SJCRH30 (cell line): ENCODE measurements at regions not wholly inside any gene's neighbourhood (a gene's known extent, or its start where the extent isn't known, plus 50 kb on each side); places are given as distances from the start of the nearest gene placed in this dataset.
"Not testable (repeated sequence)": the region's sequence is repeated elsewhere in the genome, so short reads cannot be mapped to it uniquely, and the experiment has no call there.

Experiments used
- DNase-seq, 2 experiments: peaks; one replicate each; pipeline ENCODE4 v3.0.0-alpha.2; 2015 to 2020
- H3K27ac ChIP-seq: fragments of 250-450 bp; sonication (Bioruptor Pico); 2 replicates; pipeline ENCODE4 v1.5.1; 2020; ENCODE audit warnings: mild to moderate bottlenecking, moderate library complexity
- H3K27me3 ChIP-seq: fragments of 250-450 bp; sonication (Bioruptor Pico); 2 replicates; pipeline ENCODE4 v1.5.1; 2020; ENCODE audit warnings: mild to moderate bottlenecking, moderate library complexity
- H3K36me3 ChIP-seq: fragments of 250-450 bp; sonication (Bioruptor Pico); 2 replicates; pipeline ENCODE4 v1.5.1; 2020; ENCODE audit warnings: mild to moderate bottlenecking, moderate library complexity
- H3K4me1 ChIP-seq: fragments of 250-450 bp; sonication (Bioruptor Pico); 2 replicates; pipeline ENCODE4 v1.5.1; 2020; ENCODE audit warnings: mild to moderate bottlenecking, moderate library complexity
- H3K4me3 ChIP-seq: fragments of 250-450 bp; sonication (Bioruptor Pico); 2 replicates; pipeline ENCODE4 v1.5.1; 2020; ENCODE audit warnings: mild to moderate bottlenecking, moderate library complexity
- H3K9me3 ChIP-seq: fragments of 250-450 bp; sonication (Bioruptor Pico); replicated peaks from 2 replicates; pipeline ENCODE4 v1.5.1; 2020; ENCODE audit warnings: mild to moderate bottlenecking, moderate library complexity

DNA sequence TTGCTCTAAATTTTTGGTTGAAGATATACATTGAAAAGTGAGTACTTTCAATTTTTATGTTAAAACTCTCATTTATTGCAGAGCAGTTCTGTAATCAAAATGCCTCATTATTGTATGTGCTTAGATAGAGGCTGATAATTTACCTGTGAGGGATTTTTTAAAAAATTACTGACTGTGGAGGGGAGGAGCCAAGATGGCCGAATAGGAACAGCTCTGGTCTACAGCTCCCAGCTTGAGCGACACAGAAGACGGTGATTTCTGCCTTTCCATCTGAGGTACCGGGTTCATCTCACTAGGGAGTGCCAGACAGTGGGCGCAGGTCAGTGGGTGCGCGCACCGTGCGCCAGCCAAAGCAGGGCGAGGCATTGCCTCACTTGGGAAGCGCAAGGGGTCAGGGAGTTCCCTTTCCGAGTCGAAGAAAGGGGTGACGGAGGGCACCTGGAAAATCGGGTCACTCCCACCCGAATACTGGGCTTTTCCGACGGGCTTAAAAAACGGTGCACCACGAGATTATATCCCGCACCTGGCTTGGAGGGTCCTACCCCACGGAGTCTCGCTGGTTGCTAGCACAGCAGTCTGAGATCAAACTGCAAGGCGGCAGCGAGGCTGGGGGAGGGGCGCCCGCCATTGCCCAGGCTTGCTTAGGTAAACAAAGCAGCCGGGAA is 89.4 kb downstream of the DDX11 start:
- peak overlapping the region; percentile 52 for H3K4me3 ChIP-seq
- H3K36me3 ChIP-seq, H3K9me3 ChIP-seq, H3K4me1 ChIP-seq, DNase-seq, H3K27me3 ChIP-seq, H3K27ac ChIP-seq: not testable (repeated sequence)

DNA sequence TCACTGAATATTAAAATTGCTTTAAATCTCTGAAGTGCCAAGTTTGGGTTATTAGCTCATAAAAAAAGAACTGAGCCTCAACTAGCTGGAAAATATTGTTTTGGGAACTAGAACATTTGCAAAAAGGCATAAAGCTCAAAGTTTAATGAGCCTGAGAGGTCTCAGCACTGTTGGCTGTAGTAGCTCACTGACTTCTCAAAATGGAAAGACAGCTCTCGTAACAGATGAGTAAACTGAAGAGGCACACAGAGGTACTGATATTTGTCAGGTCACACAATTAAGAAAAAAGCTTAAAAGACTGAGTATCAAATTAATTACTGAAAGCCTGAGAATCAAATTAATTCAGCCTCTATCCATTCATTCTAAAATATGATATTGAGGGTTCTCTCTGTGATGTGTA is 100.6 kb downstream of the DDX11 start:
- H3K4me1 ChIP-seq, H3K4me3 ChIP-seq, H3K36me3 ChIP-seq, H3K27ac ChIP-seq, H3K27me3 ChIP-seq, DNase-seq, H3K9me3 ChIP-seq: not testable (repeated sequence)

DNA sequence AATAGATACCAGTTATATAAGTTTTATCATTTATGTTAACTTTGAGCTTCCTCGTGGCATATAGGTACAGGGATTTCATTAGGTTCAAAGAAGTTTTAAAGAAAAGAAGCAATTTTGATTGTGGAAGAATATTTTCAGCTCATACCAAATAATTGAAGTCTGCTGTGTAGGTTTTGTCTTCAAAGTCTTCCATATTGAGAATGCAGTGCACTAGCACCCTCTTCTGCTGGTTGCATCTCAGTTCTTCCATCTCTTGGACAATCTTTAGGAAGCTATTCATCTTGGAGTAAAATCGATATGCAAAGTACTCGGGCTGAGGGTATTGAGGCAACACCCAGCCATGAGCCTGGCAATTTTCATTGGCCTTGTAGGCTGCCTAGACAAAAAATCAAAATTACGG is 103.9 kb downstream of the DDX11 start:
- DNase-seq, H3K27ac ChIP-seq, H3K36me3 ChIP-seq, H3K27me3 ChIP-seq, H3K9me3 ChIP-seq, H3K4me1 ChIP-seq, H3K4me3 ChIP-seq: not testable (repeated sequence)

DNA sequence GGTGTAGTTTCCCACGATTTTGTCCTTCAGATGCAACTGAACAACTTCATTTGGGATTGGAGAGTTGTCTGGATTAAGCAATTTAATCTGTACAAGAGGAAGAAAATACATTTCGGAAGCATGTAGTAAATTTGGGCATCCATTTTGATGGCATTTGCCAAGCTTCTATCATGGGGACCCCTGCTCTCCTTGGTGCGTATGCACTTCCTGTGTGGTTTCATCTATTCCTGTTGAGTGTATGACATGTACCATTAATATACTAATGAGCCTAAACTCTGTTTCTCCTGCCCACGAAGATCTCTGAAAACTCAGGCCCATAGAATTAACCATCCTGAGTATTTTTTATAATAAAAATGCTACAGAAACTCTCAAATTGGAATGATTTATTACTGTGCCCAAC is 105.2 kb downstream of the DDX11 start:
- not testable (repeated sequence) for H3K4me3 ChIP-seq

DNA sequence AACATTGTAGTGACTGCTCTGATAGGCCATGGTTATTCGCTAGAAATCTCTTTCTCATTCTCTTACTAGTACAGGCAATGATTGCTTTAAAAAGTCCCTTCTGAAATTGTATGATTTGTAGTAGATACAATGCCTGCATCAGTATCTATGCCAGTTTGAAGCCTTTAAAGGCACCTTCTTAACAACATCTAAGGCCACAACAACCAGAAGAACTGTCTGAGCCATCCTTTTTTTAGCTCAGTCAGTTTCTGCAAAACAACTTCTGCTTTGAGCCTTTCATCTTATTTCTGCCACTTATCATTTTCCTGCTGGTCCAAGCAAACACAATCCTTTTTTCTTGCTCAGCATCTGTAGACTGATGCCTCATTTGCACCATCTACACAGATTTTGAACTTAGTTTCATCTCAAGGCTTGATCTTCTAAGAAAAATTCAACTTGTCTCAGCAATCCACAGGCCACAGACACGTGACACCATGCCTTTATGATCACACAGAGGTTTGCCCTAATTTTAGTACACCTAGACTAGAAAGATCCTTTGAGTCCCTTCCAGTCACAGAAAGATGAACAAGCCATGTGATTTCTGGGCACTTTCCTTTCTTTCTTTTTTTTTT is 106.1 kb downstream of the DDX11 start:
- DNase-seq, H3K27ac ChIP-seq, H3K27me3 ChIP-seq, H3K4me1 ChIP-seq, H3K9me3 ChIP-seq, H3K4me3 ChIP-seq, H3K36me3 ChIP-seq: not testable (repeated sequence)

More for the DNA sequence above, 105.2 kb downstream of the DDX11 start:
- H3K4me1 ChIP-seq, H3K27me3 ChIP-seq, H3K36me3 ChIP-seq, H3K27ac ChIP-seq, H3K9me3 ChIP-seq, DNase-seq: not testable (repeated sequence)

DNA sequence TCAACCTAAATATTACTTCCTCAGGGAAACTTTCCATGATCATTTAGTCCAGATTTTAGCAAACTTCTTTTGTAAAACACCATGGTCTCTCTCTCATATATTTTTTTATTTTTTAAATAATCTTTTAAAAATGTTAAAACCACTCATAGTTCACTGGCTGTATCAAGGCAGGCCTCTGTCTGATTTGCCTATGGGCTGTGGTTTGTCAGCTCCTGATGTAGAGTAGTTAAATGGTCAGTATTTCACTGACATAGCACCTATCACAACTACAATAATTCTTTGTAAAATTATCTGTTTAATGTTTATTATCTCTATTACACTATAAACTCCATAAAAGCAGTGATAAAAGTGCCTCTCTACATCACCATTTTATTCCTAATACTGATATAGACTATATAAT is 108.9 kb downstream of the DDX11 start:
- not testable (repeated sequence) for H3K27ac ChIP-seq, H3K4me3 ChIP-seq, H3K4me1 ChIP-seq, H3K27me3 ChIP-seq, DNase-seq, H3K36me3 ChIP-seq, H3K9me3 ChIP-seq

DNA sequence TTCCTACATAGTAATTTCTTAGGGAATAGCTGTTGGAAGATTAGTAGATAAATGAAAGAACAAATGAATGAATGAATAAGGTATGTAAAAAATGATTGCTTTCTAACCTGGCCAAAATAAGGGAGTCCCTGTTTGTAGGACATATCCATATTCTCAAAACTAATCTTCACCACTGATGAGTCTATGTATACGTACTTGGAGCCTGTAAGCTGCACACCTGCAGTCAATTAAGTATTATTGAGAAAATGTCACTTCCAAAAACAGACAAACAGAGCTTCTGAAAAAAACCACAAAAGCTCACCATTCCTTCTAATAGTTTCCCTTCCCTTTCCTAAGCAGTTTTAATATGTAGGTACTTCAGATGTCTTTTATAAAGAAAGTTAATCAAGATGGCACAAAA is 109.4 kb downstream of the DDX11 start:
- not testable (repeated sequence) for DNase-seq, H3K27ac ChIP-seq, H3K36me3 ChIP-seq, H3K4me3 ChIP-seq, H3K9me3 ChIP-seq, H3K4me1 ChIP-seq, H3K27me3 ChIP-seq

- H3K4me3 ChIP-seq, H3K36me3 ChIP-seq, H3K27ac ChIP-seq, H3K9me3 ChIP-seq, DNase-seq, H3K27me3 ChIP-seq, H3K4me1 ChIP-seq: not testable (repeated sequence)
Measured at GRCh38 chr12:31183899-31184298, 110.2 kb downstream of the DDX11 start.

DNA sequence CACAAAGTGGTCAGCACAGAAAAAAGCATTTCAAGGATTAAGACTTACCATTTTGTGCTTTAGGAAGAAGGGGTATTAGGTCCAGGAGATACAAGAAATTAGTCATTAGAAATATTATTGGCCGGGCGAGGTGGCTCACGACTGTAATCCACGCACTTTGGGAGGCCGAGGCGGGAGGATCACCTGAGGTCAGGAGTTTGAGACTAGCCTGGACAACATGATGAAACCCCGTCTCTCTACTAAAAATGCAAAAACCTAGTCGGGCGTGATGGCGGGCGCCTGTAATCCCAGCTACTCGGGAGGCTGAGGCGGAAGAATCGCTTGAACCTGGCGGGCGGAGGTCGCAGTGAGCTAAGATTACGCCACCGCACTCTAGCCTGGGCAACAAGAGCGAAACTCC is 111.0 kb downstream of the DDX11 start:
- H3K4me3 ChIP-seq, H3K4me1 ChIP-seq, H3K36me3 ChIP-seq: not testable (repeated sequence)

GRCh38 chr12:31192689-31193088 is 119.0 kb downstream of the DDX11 start:
- H3K27me3 ChIP-seq, H3K9me3 ChIP-seq, H3K4me1 ChIP-seq, H3K36me3 ChIP-seq, H3K27ac ChIP-seq, H3K4me3 ChIP-seq, DNase-seq: not testable (repeated sequence)

More for the DNA sequence above, 111.0 kb downstream of the DDX11 start:
- not testable (repeated sequence) for H3K27ac ChIP-seq, H3K9me3 ChIP-seq, DNase-seq, H3K27me3 ChIP-seq

DNA sequence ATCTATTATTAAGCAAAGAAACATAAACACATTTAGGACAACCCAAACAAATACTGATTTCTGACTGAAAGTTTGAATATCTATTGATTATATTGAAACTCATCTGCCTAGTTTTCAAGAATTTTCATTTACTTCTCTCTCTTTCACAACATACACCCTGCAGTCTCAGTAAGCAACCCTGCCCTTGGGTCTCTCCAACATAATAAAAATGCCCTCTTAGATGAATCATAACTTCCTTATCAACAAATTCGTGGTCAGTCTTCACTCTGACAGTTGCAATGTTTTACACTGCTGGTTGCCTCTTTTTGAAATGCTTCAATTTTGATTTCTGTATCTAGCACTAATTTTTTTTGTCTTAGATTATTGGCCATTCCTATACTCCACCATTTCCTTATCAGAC is 122.0 kb downstream of the DDX11 start:
- not testable (repeated sequence) for H3K27ac ChIP-seq, H3K4me1 ChIP-seq, DNase-seq, H3K36me3 ChIP-seq, H3K9me3 ChIP-seq, H3K27me3 ChIP-seq, H3K4me3 ChIP-seq

- H3K4me1 ChIP-seq, DNase-seq, H3K27ac ChIP-seq, H3K36me3 ChIP-seq, H3K4me3 ChIP-seq, H3K9me3 ChIP-seq, H3K27me3 ChIP-seq: not testable (repeated sequence)
Measured at GRCh38 chr12:31199476-31199875, 125.8 kb downstream of the DDX11 start.

DNA sequence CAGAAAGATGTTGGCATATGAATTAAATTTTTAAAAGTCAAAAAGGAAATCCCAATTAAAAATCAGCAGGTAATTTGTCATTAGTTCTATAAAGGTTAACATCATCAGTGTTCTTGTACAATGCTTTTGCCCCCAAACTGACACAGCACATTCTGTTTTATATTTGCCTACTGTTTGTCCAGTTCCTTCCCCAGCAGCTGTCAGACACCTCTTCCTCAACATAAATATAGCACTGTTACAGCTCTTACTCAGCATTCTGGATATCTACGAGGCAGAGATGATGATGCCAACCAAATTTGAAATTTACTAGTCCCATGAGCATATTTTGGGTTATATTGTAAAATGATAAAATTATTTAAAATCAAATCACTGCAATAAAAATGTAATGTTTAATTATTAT is 124.6 kb downstream of the SINHCAF start:
- H3K36me3 ChIP-seq, result no peaks in the 10 kb centered on the region
- peaks cover 10% of the 10 kb centered on the region for H3K4me1 ChIP-seq
- H3K9me3 ChIP-seq, result no peaks in the 10 kb centered on the region
- H3K4me3 ChIP-seq, result no peak overlapping the region
- no peaks in the 10 kb centered on the region for H3K27me3 ChIP-seq
- DNase-seq, result no peak
- no peak overlapping the region for H3K27ac ChIP-seq

- Histone ChIP-seq H3K27me3 (no peaks in the 10 kb centered on the region), H3K9me3 (no peaks in the 10 kb centered on the region), H3K27ac (no peak overlapping the region), H3K4me3 (no peak overlapping the region), H3K4me1 (peaks cover 16% of the 10 kb centered on the region), H3K36me3 (no peaks in the 10 kb centered on the region)
- DNase-seq, result no peak
Measured at GRCh38 chr12:31203261-31203660, 122.7 kb downstream of the SINHCAF start.

DNA sequence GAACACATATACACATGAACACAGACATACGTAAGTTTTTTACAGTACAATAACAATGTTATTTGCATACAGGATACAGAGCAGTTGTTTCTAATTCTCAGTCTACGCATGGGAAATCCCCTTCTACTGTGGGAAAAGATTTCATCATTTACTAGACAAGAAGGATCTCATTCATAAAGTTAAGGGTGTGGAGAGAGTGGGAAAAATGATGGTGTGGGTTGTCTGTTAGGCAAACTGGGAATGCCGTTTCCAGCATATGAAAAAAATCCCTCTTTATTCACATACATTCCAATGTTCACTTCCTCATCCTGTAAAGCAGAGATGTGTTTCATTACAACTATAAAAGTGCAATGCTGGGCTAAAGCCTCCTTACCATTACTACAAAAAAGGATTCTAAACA is 120.9 kb downstream of the SINHCAF start:
- Histone ChIP-seq H3K27me3 (no peaks in the 10 kb centered on the region), H3K36me3 (no peaks in the 10 kb centered on the region), H3K4me1 (peaks cover 16% of the 10 kb centered on the region), H3K27ac (peak overlapping the region; percentile 68), H3K4me3 (no peak overlapping the region), H3K9me3 (no peaks in the 10 kb centered on the region; the same call in 1 of the 2 replicates)
- DNase-seq, result peak in 1 of 2 experiments; percentile 52

DNA sequence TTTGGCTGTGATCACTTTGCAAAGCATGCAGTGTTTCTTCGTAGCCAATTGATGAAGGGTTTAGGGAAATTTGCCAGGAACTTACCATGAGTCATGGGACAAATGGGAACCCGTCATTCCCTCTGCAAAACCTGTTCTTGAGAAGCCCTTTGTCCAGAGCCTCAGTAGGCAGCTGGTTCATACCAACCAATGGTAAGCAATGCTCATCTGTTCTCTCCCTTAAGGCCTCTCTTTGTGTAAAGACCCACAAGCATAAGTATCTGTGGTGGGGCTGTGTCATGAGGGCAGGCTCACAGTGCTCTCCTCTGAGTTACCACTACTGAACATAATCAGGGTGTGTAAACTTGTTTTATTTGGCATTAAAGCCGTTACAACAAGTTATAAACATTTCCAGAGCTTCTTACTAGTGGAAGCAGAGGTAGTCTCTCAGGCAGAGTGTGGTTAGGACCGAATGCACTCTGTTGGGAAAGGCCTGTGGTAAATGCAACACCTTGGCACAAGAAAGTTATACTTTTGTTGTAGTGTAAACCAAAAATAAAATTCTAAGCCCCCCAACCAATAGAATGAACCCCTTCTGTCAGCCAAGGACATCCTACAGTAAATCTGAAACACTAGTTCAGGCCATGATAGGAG is 119.8 kb downstream of the SINHCAF start:
- peaks cover 16% of the 10 kb centered on the region for H3K4me1 ChIP-seq

More for the DNA sequence above, 119.8 kb downstream of the SINHCAF start:
- Histone ChIP-seq H3K36me3 (no peaks in the 10 kb centered on the region), H3K4me3 (no peak overlapping the region), H3K27me3 (no peaks in the 10 kb centered on the region), H3K27ac (peak overlapping the region; percentile 68), H3K9me3 (no peaks in the 10 kb centered on the region; the same call in 1 of the 2 replicates)
- DNase-seq, result peak; percentile 79 to 94
